H1 (cell line): ENCODE measurements at regions not wholly inside any gene's neighbourhood (a gene's known extent, or its start where the extent isn't known, plus 50 kb on each side); places are given as distances from the start of the nearest gene placed in this dataset.

ENCODE experiments used
- CTCF ChIA-PET: fragments of 300-600 bp; sonication (Branson Sonifier 250); formaldehyde crosslinking; loops from one replicate; lab custom pipeline; 2021; ENCODE audit not compliant: partially characterized antibody; lab: Charles Lee
- POLR2A ChIA-PET: fragments of 300-600 bp; sonication (Branson Sonifier 250); formaldehyde crosslinking; loops from one replicate; lab custom pipeline; 2021; ENCODE audit warnings: inconsistent platforms; ENCODE audit not compliant: partially characterized antibody; lab: Charles Lee
- DNase-seq, 2 experiments: peaks; one replicate each; pipeline versions ENCODE4 v3.0.0 to v3.0.0-alpha.2; 2010 to 2022; ENCODE audit warnings: low spot score in 2 of 2, low read depth in 1 of 2, mixed read lengths in 1 of 2
- FAIRE-seq: peaks from 2 replicates; lab custom pipeline; 2011; peaks lifted over from hg19 to GRCh38; lab: Jason Lieb, UNC
- H2AFZ ChIP-seq: 2 replicates; pipeline ENCODE4 v1.8.1; 2012; ENCODE audit warnings: low read length, inconsistent platforms
- H2AK5ac ChIP-seq: 2 replicates; pipeline ENCODE4 v1.6.1; 2013; ENCODE audit warnings: low read depth, low read length
- H2BK120ac ChIP-seq: replicated peaks from 2 replicates; pipeline ENCODE3; 2013; ENCODE audit warnings: low read depth, low read length, inconsistent platforms
- H2BK12ac ChIP-seq: 2 replicates; pipeline ENCODE4 v1.6.1; 2013; ENCODE audit warnings: low read depth, low read length
- H2BK15ac ChIP-seq: 2 replicates; pipeline ENCODE4 v1.6.1; 2013; ENCODE audit warnings: low read length
- H2BK20ac ChIP-seq: 2 replicates; pipeline ENCODE4 v1.6.1; 2013; ENCODE audit warnings: low read length
- H2BK5ac ChIP-seq: 2 replicates; pipeline ENCODE4 v1.6.1; 2013; ENCODE audit warnings: low read depth, low read length
- H3K14ac ChIP-seq: 2 replicates; pipeline ENCODE4 v1.6.1; 2013; ENCODE audit warnings: inconsistent platforms; ENCODE audit not compliant: insufficient read length
- H3K18ac ChIP-seq: 2 replicates; pipeline ENCODE4 v1.6.1; 2013; ENCODE audit warnings: low read length; ENCODE audit errors: extremely low read depth
- H3K23ac ChIP-seq: 2 replicates; pipeline ENCODE4 v1.6.1; 2013; ENCODE audit warnings: inconsistent platforms; ENCODE audit not compliant: insufficient read length
- H3K23me2 ChIP-seq: 2 replicates; pipeline ENCODE4 v1.6.1; 2013; ENCODE audit warnings: low read depth, low read length
- H3K27ac ChIP-seq: 2 replicates; pipeline ENCODE4 v1.6.1; 2011; ENCODE audit warnings: low read depth, low read length, inconsistent platforms
- H3K27me3 ChIP-seq, 4 experiments: replicated peaks in 1 of 4; 1 replicate in 1 of 4; 2 replicates in 3 of 4; pipeline versions ENCODE4 v1.6.1 to v1.8.1; 2011 to 2013; ENCODE audit warnings: low read length in 3 of 4, mild to moderate bottlenecking in 3 of 4, inconsistent platforms in 2 of 4, mixed read lengths in 2 of 4, moderate library complexity in 1 of 4; ENCODE audit not compliant: control insufficient read depth in 3 of 4, insufficient read depth in 3 of 4; ENCODE audit errors: extremely low read depth in 1 of 4
- H3K36me3 ChIP-seq, 4 experiments: 2 replicates each; pipeline versions ENCODE4 v1.6.1 to v1.8.1; 2011 to 2013; ENCODE audit warnings: mild to moderate bottlenecking in 4 of 4, low read length in 3 of 4, moderate library complexity in 2 of 4, control low read depth in 1 of 4, inconsistent platforms in 1 of 4; ENCODE audit not compliant: insufficient read depth in 4 of 4, control insufficient read depth in 2 of 4
- H3K4ac ChIP-seq: replicated peaks from 2 replicates; pipeline ENCODE3; 2013; ENCODE audit warnings: low read length, low read depth, mixed read lengths, inconsistent platforms; ENCODE audit not compliant: insufficient read length
- H3K4me1 ChIP-seq, 4 experiments: replicated peaks in 1 of 4; 1 replicate in 1 of 4; 2 replicates in 3 of 4; pipeline versions ENCODE4 v1.6.1 to v1.8.1; 2011 to 2013; ENCODE audit warnings: low read length in 3 of 4, inconsistent platforms in 2 of 4, mixed read lengths in 1 of 4; ENCODE audit not compliant: insufficient read depth in 4 of 4, control insufficient read depth in 3 of 4
- H3K4me2 ChIP-seq, 2 experiments: 2 replicates each; pipeline versions ENCODE4 v1.6.1 to v1.8.1; 2011 to 2013; ENCODE audit warnings: low read depth in 2 of 2, low read length in 2 of 2, control low read depth in 1 of 2, inconsistent platforms in 1 of 2, mild to moderate bottlenecking in 1 of 2; ENCODE audit not compliant: insufficient read depth in 1 of 2
- H3K4me3 ChIP-seq, 4 experiments: fragments of 200-600, 300-600 bp in 1 of 4; sonication (generic), shearing (Covaris generic), sonication (Bioruptor Twin) in 1 of 4; 2 replicates each; pipeline versions ENCODE4 v1.5.1 to v1.8.1; 2011 to 2016; ENCODE audit warnings: low read length in 4 of 4, low read depth in 3 of 4, control low read depth in 2 of 4, inconsistent platforms in 2 of 4, mild to moderate bottlenecking in 2 of 4, mixed read lengths in 1 of 4, moderate library complexity in 1 of 4; ENCODE audit not compliant: insufficient read depth in 2 of 4; ENCODE audit errors: extremely low read depth in 1 of 4
- H3K56ac ChIP-seq: replicated peaks from 2 replicates; pipeline ENCODE3; 2013; ENCODE audit warnings: low read depth, mild to moderate bottlenecking, mixed read lengths, low read length, inconsistent platforms; ENCODE audit not compliant: insufficient read length
- H3K79me1 ChIP-seq: 2 replicates; pipeline ENCODE4 v1.6.1; 2013; ENCODE audit warnings: low read depth, low read length, control low read depth
- H3K79me2 ChIP-seq, 2 experiments: 2 replicates each; pipeline versions ENCODE4 v1.6.1 to v1.8.1; 2012 to 2013; ENCODE audit warnings: low read length in 2 of 2, mild to moderate bottlenecking in 2 of 2, inconsistent platforms in 1 of 2; ENCODE audit not compliant: insufficient read depth in 2 of 2, control insufficient read depth in 1 of 2
- H3K9ac ChIP-seq, 4 experiments: replicated peaks in 1 of 4; 1 replicate in 1 of 4; 2 replicates in 3 of 4; pipeline versions ENCODE4 v1.6.1 to v1.8.1; 2011 to 2013; ENCODE audit warnings: low read depth in 3 of 4, low read length in 3 of 4, control low read depth in 2 of 4, mild to moderate bottlenecking in 2 of 4, moderate library complexity in 2 of 4, inconsistent platforms in 1 of 4; ENCODE audit errors: extremely low read depth in 1 of 4
- H3K9me3 ChIP-seq, 2 experiments: 2 replicates each; pipeline versions ENCODE4 v1.6.1 to v1.8.1; 2012 to 2013; ENCODE audit warnings: mild to moderate bottlenecking in 2 of 2, moderate library complexity in 2 of 2, control low read depth in 1 of 2, inconsistent platforms in 1 of 2, low read depth in 1 of 2, low read length in 1 of 2, mixed read lengths in 1 of 2; ENCODE audit not compliant: insufficient read depth in 2 of 2
- H4K20me1 ChIP-seq, 2 experiments: replicated peaks in 1 of 2; 2 replicates each; pipeline versions ENCODE3 to v1.8.1; 2011 to 2013; ENCODE audit warnings: inconsistent platforms in 2 of 2, low read length in 2 of 2, mild to moderate bottlenecking in 1 of 2; ENCODE audit not compliant: insufficient read depth in 2 of 2, control insufficient read depth in 1 of 2
- H4K5ac ChIP-seq: 2 replicates; pipeline ENCODE4 v1.6.1; 2013; ENCODE audit warnings: low read length, low read depth, mixed read lengths, inconsistent platforms; ENCODE audit not compliant: insufficient read length
- H4K8ac ChIP-seq: 2 replicates; pipeline ENCODE4 v1.8.0; 2013; ENCODE audit warnings: mild to moderate bottlenecking, moderate library complexity, low read length, inconsistent platforms; ENCODE audit not compliant: insufficient read depth; ENCODE audit errors: extremely low read depth
- H4K91ac ChIP-seq: replicated peaks from 2 replicates; pipeline ENCODE3; 2013; ENCODE audit warnings: low read length, mixed read lengths, inconsistent platforms; ENCODE audit not compliant: insufficient read length
- FOSL1 ChIP-seq: IDR thresholded peaks from 2 replicates; pipeline ENCODE4 v1.6.1; 2011; ENCODE audit warnings: mild to moderate bottlenecking, low read depth, low read length, moderate library complexity; ENCODE audit not compliant: insufficient read depth
- POLR2AphosphoS5 ChIP-seq: IDR thresholded peaks from 2 replicates; pipeline ENCODE4 v1.6.1; 2011; ENCODE audit warnings: low read depth, low read length
- WGBS, 2 experiments: shearing (Covaris generic) in 1 of 2; methylation state at CpG; one replicate each; pipeline versions ENCODE4 v1.1.6 to v1.1.7; 2013 to 2015; ENCODE audit warnings: low lambda C conversion rate in 2 of 2, mixed read lengths in 2 of 2, inconsistent platforms in 1 of 2, low coverage in 1 of 2, missing lambda C conversion rate in 1 of 2; ENCODE audit not compliant: insufficient replicate concordance in 2 of 2, insufficient coverage in 1 of 2, insufficient read length in 1 of 2; ENCODE audit errors: extremely low coverage in 1 of 2, missing lambda C conversion rate in 1 of 2; 5-methylcytosine and 5-hydroxymethylcytosine counted together

DNA sequence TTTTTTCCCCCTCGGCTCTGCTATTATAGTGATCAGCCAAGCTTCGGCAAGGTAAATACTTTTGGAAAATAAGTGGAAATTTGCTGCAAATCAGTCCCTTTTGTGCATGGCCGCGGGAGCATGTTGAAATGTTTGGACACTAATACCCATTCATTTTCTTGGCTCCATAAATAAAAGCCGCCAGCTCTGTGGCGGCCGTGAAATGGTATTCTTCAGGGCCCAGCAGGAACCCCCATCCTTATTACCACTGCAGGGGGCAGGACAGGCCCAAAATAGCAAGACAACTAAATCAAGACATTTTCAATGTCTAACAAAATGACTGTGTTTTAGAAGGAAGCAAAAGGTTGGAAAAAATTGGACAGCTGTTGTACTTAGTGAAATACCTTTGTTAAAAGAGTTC lies 362.3 kb downstream of the NR2F2 start:
- no peak overlapping the region for H3K27ac ChIP-seq
- no peak overlapping the region for H3K56ac ChIP-seq
- H3K4ac ChIP-seq = no peak overlapping the region
- no peak overlapping the region for H4K5ac ChIP-seq
- DNase-seq (no peak), FAIRE-seq (no peak)
- no peak overlapping the region for H3K18ac ChIP-seq
- no peak overlapping the region for H2BK12ac ChIP-seq
- H3K9me3 ChIP-seq = no peaks in the 10 kb centered on the region
- H3K27me3 ChIP-seq = no peaks in the 10 kb centered on the region
- ChIA-PET CTCF (no interaction called here), POLR2A (no interaction called here)
- H3K4me2 ChIP-seq = no peak overlapping the region
- no peaks in the 10 kb centered on the region for H3K23me2 ChIP-seq
- 90% methylated on average over 7 of the region's 7 CpGs; no CpG with 5 or more reads in 1 of the 2 experiments for WGBS, 2 experiments
- H3K36me3 ChIP-seq = no peaks in the 10 kb centered on the region
- H2AK5ac ChIP-seq = no peak overlapping the region
- no peak overlapping the region for H2AFZ ChIP-seq
- H4K91ac ChIP-seq = no peak overlapping the region
- no peak overlapping the region for H3K14ac ChIP-seq
- H2BK5ac ChIP-seq = no peak overlapping the region
- H2BK15ac ChIP-seq = no peak overlapping the region
- H2BK120ac ChIP-seq = no peak overlapping the region
- H3K9ac ChIP-seq = no peak overlapping the region
- no peak overlapping the region for H3K23ac ChIP-seq
- no peaks in the 10 kb centered on the region for H4K20me1 ChIP-seq
- H3K4me1 ChIP-seq = no peaks in the 10 kb centered on the region
- no peaks in the 10 kb centered on the region for H3K79me2 ChIP-seq
- no peak overlapping the region for H2BK20ac ChIP-seq
- TF ChIP-seq POLR2AphosphoS5 (no peak), FOSL1 (no peak)
- no peaks in the 10 kb centered on the region for H3K79me1 ChIP-seq
- H3K4me3 ChIP-seq = no peak overlapping the region
- H4K8ac ChIP-seq = no peak overlapping the region
